GM10248 (cell line): ENCODE measurements at regions not wholly inside any gene's neighbourhood (a gene's known extent, or its start where the extent isn't known, plus 50 kb on each side); places are given as distances from the start of the nearest gene placed in this dataset.
A peak's percentile ranks its signal among the peaks of the same experiment; 100 is the strongest.
"Not testable (repeated sequence)": the region's sequence is repeated elsewhere in the genome, so short reads cannot be mapped to it uniquely, and the experiment has no call there.

Source experiments
- CTCF ChIA-PET: fragments of 300-600 bp; sonication (Branson Sonifier 250); formaldehyde crosslinking; extraction: SDS; loops from one replicate; lab custom pipeline; 2021; ENCODE audit warnings: antibody characterized with exemption; lab: Yijun Ruan, JAX
- POLR2A ChIA-PET: fragments of 350-650 bp; sonication (Branson Sonifier 250); formaldehyde crosslinking; extraction: SDS; loops from one replicate; lab custom pipeline; 2020; ENCODE audit warnings: antibody characterized with exemption; lab: Yijun Ruan, JAX
- DNase-seq: peaks from one replicate; pipeline ENCODE4 v3.0.0; 2012; ENCODE audit errors: extremely low spot score
- TF ChIP-seq, protein P1 (sequence below): IDR thresholded peaks from 2 replicates; pipeline ENCODE4 v1.5.1; 2012; ENCODE audit warnings: mild to moderate bottlenecking, low read depth; ENCODE audit errors: extremely low read depth, missing control alignments, control extremely low read depth

DNA sequence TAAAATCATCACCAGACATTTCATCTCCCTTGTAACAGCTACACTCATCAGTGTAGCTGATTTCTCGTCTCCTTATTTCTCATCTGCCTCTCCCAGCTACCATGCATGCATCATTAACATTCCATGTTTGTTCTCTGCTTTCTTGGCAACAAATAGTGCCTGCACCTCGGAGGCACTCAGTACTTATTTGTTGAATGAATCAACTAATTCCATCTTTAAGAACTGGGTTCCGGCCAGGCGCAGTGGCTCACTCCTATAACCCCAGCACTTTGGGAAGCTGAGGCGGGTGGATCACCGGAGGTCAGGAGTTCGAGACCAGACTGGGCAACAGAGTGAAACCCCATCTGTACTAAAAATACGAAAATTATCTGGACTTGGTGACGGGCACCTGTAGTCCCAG is 63.9 kb upstream of the GTF3A start:
- TF ChIP-seq, protein P1, sequence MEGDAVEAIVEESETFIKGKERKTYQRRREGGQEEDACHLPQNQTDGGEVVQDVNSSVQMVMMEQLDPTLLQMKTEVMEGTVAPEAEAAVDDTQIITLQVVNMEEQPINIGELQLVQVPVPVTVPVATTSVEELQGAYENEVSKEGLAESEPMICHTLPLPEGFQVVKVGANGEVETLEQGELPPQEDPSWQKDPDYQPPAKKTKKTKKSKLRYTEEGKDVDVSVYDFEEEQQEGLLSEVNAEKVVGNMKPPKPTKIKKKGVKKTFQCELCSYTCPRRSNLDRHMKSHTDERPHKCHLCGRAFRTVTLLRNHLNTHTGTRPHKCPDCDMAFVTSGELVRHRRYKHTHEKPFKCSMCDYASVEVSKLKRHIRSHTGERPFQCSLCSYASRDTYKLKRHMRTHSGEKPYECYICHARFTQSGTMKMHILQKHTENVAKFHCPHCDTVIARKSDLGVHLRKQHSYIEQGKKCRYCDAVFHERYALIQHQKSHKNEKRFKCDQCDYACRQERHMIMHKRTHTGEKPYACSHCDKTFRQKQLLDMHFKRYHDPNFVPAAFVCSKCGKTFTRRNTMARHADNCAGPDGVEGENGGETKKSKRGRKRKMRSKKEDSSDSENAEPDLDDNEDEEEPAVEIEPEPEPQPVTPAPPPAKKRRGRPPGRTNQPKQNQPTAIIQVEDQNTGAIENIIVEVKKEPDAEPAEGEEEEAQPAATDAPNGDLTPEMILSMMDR, result no peak
- no peak for DNase-seq
- ChIA-PET POLR2A (no interaction called here), CTCF (interaction anchor here (1.0 to 10.7 kb wide), 17 partner anchors 13 to 624 kb away, joined by 3 to 324 read pairs (median 9); no protein-coding TSS in a partner anchor)

DNA sequence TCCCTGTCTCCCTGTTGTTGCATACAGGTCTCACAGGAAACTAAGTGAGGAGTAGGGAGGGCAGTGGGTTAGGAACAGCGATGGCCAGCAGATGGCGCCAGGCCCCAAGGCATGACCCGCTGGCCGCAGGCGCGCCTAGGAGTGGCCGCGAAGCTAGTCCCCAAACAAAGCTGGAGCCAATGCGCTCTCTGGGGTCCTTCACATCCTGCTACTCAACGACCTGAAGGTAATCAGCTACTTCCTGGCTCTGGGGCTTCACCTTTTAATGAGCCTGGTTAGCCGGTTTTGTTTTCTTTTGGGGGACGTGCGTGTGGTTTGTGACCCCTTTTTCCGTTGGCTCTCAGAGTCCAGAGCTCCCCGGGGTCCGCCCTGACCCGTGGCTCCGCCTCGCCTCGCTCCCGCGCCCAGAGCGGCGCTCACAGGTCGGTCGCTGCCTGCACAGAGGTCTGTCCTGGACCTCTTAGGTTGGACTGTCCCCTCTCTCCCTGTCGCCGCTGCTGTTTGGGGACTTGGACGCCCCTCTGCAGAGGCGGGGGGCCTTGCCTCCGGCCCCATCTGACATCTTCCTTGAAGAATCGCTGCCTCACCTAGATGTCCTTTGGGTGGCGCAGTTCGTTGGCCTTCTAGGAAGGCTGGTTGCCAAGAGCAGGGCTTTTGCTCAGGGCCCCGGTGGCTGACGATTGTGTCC is 62.2 kb upstream of the GTF3A start:
- ChIA-PET CTCF (interaction anchor here (0.6 to 10.7 kb wide), 80 partner anchors 8 to 666 kb away, joined by 3 to 324 read pairs (median 4); partner anchors contain the start of genes CDX2, MTIF3, RASL11A and URAD), POLR2A (no interaction called here)
- TF ChIP-seq, protein P1, result peak; percentile 88
- peak; percentile 88 for DNase-seq

DNA sequence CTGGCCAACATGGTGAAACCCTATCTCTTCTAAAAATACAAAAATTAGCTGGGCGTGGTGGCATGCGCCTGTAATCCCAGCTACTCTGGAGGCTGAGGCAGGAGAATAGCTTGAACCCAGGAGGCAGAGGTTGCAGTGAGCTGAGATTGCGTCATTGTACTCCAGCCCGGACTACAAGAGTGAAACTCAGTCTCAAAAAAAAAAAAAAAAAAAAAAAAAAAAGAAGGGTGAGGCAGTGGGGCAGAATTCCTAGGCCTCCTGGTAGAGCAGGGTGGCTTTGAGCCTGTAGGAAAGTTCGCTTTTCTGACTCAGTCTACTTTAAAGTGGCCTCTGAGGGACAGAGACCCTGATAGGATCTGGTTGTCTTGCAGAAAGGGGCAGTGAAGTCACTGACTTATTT is 60.8 kb upstream of the GTF3A start:
- POLR2A ChIA-PET, DNase-seq: not testable (repeated sequence)
- CTCF ChIA-PET, result interaction anchor here (1.5 to 10.7 kb wide), 8 partner anchors 10 to 621 kb away, joined by 3 to 324 read pairs (median 90); no protein-coding TSS in a partner anchor

DNA sequence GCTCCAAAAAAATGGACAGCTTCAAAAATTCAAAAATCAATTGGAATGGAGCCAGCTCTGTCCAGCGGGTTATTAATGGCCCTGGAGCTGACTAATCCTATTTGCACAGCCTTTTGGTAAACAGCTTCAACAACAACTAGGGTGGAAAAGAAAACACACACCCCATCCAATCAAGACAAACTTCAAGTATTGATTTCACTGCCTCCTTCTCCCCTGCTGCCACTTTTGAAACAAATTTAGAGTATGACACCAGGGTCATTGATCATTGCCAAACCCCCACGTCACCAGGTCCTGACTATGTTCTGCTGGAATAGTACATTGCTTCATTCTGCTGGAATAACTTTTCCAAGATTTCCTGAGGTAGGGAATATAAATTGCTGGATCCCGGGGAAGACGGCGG is 56.8 kb upstream of the GTF3A start:
- POLR2A ChIA-PET, result no interaction called here
- TF ChIP-seq, protein P1, result no peak
- CTCF ChIA-PET, result interaction anchor here (1.1 to 10.7 kb wide), 7 partner anchors 9 to 617 kb away, joined by 3 to 324 read pairs (median 5); no protein-coding TSS in a partner anchor
- DNase-seq, result no peak

DNA sequence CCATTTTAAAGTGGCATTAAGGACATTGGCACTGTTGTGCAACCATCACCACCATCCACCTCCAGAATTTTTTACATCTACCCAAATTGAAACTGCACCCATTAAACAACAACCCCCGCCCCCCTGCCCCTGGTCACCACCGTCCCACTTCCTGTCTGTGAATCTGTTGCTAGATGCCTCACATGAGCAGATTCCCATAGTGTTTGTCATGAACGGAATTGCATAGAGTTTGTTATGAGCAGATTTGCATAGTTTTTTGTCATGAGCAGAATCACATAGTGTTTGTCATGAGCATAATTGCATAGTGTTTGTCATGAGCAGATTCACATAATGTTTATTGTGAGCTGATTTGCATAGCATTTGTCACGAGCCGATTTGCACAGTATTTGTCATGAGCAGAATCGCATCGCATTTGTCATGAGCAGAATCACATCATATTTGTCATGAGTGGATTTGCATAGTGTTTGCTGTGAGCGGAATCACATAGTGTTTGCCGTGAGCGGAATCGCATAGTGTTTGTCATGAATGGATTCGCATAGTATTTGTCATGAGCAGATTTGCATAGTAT is 54.0 kb upstream of the GTF3A start:
- no peak for DNase-seq
- POLR2A ChIA-PET, result no interaction called here
- CTCF ChIA-PET, result interaction anchor here (1.4 to 2.0 kb wide), 2 partner anchors 9 to 456 kb away, joined by 6 read pairs; no protein-coding TSS in a partner anchor
- TF ChIP-seq, protein P1, result no peak

DNA sequence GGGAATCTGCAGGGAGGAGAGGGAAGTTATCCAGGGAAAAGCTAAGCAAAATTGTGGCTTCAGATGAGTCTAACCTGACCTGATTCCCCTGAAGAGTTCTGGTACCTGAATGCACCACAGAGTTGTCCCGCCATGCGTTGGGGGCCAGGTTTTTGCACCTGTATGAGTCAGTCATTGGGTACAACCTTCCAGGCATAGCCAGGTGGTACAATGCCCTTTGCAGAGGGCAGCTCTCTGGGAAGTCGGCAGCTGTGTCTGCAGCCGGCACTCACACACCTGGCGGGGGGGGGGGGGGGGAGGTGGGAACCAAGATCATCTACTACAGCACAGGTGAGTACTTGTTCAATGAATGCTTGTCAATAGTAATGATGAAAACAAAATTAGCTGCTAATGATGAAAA is 52.5 kb upstream of the GTF3A start:
- no peak for DNase-seq
- TF ChIP-seq, protein P1, result no peak
- ChIA-PET POLR2A (no interaction called here), CTCF (interaction anchor here (0.7 to 10.0 kb wide), 8 partner anchors 10 to 626 kb away, joined by 3 to 205 read pairs (median 4); partner anchors contain the start of gene RASL11A)

DNA sequence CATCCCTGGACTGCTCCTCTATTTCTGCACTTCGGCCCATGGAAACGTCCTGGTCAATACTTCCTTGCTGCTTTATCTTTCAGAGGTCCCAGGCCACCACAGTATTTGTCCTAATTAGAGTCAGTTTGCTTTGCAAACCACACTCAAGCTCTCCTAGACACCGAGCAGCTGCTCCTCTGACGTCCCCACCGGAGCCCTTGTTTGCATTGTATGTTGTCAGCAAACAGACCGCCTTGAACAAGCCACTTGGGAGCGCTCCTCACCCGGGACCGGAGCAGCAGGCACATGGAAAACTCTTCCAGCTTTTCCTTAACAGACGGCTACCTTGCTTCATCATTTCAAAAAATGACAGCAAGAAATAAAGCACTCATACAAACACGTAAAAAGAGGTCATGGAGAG is 51.5 kb upstream of the GTF3A start:
- DNase-seq, result no peak
- POLR2A ChIA-PET, result no interaction called here
- TF ChIP-seq, protein P1, result no peak
- CTCF ChIA-PET, result interaction anchor here (1.1 to 10.0 kb wide), 11 partner anchors 11 to 625 kb away, joined by 3 to 205 read pairs (median 3); no protein-coding TSS in a partner anchor
